Kidney epithelial cell (primary cell): ENCODE measurements at regions not wholly inside any gene's neighbourhood (a gene's known extent, or its start where the extent isn't known, plus 50 kb on each side); places are given as distances from the start of the nearest gene placed in this dataset.
"Not testable (repeated sequence)": the region's sequence is repeated elsewhere in the genome, so short reads cannot be mapped to it uniquely, and the experiment has no call there.

Source experiments
- DNase-seq: peaks from one replicate; pipeline ENCODE4 v3.0.0-alpha.2; 2010; ENCODE audit warnings: low read depth
- H3K27me3 ChIP-seq: 2 replicates; pipeline ENCODE4 v1.6.0; 2011; ENCODE audit warnings: low read length; ENCODE audit not compliant: control insufficient read depth, insufficient read depth
- H3K36me3 ChIP-seq: 2 replicates; pipeline ENCODE4 v1.5.1; 2011; ENCODE audit warnings: low read length; ENCODE audit not compliant: control insufficient read depth, insufficient read depth
- H3K4me3 ChIP-seq: 2 replicates; pipeline ENCODE4 v1.5.1; 2011; ENCODE audit warnings: low read depth, mild to moderate bottlenecking, control low read depth, low read length
- TF ChIP-seq, protein P1 (sequence below): IDR thresholded peaks from 2 replicates; pipeline ENCODE4 v1.5.1; 2011; ENCODE audit warnings: mild to moderate bottlenecking, moderate library complexity, low read length, control low read depth, inconsistent platforms; ENCODE audit not compliant: insufficient read depth, poor library complexity, severe bottlenecking

DNA sequence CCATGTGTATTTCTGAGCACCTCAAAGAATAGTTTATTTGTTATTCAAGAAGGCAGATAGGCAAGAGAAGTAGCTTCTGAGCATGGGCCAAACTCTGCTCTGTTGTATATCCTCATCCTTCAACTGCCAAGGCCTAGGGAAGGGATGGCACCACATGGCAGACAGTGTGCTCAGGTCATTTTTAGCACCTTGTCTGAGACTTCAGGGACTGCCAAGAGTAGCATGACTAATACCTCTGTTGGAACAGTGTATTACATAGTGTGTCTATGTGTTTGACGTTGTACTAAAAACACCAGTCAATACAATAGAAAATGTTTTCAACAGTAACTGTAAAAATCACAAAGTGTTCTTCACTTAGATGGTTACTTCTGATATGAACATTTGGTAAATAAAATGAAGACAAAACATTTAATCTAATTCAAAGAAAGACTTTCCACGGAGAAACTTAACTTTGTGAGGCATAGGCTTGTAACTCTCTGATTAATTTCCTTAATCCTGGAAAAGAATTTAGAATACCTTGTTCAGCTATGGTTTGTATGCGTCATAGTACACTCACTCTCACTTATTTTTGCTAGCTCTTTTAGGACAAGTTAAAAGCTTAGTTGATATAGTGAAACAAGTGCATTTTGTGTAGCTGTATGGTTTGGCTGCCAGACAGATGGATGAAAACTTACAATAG is 318.4 kb upstream of the RIOK2 start:
- TF ChIP-seq, protein P1, sequence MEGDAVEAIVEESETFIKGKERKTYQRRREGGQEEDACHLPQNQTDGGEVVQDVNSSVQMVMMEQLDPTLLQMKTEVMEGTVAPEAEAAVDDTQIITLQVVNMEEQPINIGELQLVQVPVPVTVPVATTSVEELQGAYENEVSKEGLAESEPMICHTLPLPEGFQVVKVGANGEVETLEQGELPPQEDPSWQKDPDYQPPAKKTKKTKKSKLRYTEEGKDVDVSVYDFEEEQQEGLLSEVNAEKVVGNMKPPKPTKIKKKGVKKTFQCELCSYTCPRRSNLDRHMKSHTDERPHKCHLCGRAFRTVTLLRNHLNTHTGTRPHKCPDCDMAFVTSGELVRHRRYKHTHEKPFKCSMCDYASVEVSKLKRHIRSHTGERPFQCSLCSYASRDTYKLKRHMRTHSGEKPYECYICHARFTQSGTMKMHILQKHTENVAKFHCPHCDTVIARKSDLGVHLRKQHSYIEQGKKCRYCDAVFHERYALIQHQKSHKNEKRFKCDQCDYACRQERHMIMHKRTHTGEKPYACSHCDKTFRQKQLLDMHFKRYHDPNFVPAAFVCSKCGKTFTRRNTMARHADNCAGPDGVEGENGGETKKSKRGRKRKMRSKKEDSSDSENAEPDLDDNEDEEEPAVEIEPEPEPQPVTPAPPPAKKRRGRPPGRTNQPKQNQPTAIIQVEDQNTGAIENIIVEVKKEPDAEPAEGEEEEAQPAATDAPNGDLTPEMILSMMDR = no peak
- no peaks in the 10 kb centered on the region for H3K36me3 ChIP-seq
- no peaks in the 10 kb centered on the region for H3K27me3 ChIP-seq
- DNase-seq = no peak
- no peak overlapping the region for H3K4me3 ChIP-seq

DNA sequence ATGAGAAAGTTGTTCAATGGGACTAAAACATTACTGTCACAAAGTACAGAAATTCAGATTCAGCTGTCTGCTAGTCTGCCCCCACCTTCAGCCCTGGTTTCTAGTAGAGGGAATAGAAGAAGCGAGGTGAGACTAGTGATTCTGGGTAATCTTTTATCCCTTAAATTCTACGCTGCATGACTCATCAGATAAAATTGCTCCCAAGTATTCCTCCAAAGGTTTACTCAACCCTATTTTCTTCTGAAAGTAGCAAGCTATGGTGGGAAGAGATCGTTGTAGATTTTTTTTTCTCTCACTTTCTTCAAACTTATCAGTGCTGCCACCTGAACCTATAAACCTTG is 318.9 kb upstream of the RIOK2 start:
- H3K27me3 ChIP-seq = no peaks in the 10 kb centered on the region
- H3K4me3 ChIP-seq = no peak overlapping the region
- DNase-seq = no peak
- H3K36me3 ChIP-seq = no peaks in the 10 kb centered on the region
- TF ChIP-seq, protein P1 = no peak

DNA sequence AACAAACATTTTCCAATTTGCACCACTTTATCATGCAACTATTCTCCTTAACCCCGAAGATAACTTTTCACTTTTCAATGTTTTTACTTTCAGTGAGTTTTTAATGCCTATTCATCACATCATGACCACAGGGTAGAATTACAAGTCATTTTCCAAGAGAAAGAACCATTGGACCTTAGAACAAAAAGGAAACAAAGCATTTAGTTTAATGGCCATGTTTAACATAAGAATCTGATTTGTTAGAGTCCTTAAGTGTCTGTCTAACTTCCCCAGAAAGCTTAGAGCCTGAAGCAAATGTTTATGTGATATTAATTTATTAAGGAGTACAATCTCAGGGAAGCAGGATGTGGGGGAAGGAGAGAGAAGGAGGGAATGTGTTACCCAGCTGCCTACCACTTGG is 325.8 kb upstream of the RIOK2 start:
- no peaks in the 10 kb centered on the region for H3K36me3 ChIP-seq
- H3K27me3 ChIP-seq = no peaks in the 10 kb centered on the region
- TF ChIP-seq, protein P1 = no peak
- H3K4me3 ChIP-seq = no peak overlapping the region
- no peak for DNase-seq

DNA sequence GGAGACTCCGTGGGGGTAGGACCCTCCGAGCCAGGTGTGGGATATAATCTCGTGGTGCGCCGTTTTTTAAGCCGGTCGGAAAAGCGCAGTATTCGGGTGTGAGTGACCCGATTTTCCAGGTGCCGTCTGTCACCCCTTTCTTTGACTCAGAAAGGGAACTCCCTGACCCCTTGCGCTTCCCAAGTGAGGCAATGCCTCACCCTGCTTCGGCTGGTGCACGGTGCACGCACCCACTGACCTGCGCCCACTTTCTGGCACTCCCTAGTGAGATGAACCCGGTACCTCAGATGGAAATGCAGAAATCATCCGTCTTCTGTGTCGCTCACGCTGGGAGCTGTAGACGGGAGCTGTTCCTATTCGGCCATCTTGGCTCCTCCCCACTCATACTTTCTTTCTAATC is 336.5 kb upstream of the RIOK2 start:
- H3K4me3 ChIP-seq = not testable (repeated sequence)

DNA sequence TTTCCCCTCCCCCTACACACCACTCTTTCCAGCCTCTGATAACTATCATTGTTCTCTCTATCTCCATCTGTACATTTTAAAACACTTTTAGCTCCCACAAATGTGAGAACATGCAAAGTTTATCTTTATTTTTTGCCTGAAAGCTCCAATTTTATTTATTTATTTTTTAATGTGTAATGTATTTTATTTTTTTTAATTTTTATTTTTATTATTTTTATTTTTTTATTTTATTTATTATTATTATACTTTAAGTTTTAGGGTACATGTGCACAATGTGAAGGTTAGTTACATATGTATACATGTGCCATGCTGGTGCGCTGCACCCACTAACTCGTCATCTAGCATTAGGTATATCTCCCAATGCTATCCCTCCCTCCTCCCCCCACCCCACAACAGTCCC is 340.3 kb upstream of the RIOK2 start:
- not testable (repeated sequence) for H3K36me3 ChIP-seq, H3K4me3 ChIP-seq, DNase-seq, H3K27me3 ChIP-seq

More for the DNA sequence above, 336.5 kb upstream of the RIOK2 start:
- H3K36me3 ChIP-seq, H3K27me3 ChIP-seq, DNase-seq: not testable (repeated sequence)

DNA sequence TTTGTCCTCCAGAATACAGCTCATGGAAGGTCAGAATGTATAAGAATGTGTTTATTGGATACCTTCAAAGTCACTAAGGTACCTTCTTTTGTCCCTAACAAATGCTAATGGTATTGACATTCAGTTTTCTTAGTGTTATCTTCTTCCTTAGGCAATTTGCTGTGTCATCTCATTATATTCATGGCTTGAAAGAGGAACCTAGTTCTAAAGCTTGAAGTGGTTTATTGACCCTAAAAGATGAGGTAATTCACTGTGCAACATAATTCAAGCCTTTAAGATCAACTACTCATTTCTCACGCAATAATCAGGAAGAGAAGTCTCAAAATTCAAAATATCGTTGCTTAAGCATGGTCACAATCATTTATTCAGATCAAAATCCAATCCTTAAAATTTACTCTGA is 342.7 kb upstream of the RIOK2 start:
- Histone ChIP-seq H3K36me3 (no peaks in the 10 kb centered on the region), H3K4me3 (no peak overlapping the region), H3K27me3 (no peaks in the 10 kb centered on the region)
- DNase-seq = no peak
- TF ChIP-seq, protein P1 = no peak

DNA sequence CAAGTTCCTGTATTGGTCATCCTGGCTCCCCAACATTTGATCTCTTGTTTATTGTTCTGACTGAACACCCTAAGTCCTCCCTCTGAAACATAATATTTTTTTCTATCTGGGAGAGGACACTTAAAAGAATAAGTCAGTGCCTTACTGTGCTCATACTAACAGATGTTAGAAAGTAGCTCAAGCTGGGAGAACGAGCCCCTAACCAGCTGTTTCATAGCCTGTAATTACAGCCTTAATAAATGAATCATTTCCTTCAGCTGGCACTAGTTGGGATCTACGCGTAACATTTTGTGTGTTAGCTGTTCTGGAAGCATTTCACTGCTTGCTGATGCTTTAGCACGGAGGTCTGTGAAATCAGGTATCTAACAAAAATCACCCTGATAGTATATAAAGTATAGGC is 345.9 kb upstream of the RIOK2 start:
- TF ChIP-seq, protein P1 = no peak
- DNase-seq = no peak
- H3K27me3 ChIP-seq = no peaks in the 10 kb centered on the region
- no peaks in the 10 kb centered on the region for H3K36me3 ChIP-seq
- H3K4me3 ChIP-seq = no peak overlapping the region
